Spleen (tissue), 11 donors: ENCODE measurements at regions not wholly inside any gene's neighbourhood (a gene's known extent, or its start where the extent isn't known, plus 50 kb on each side); places are given as distances from the start of the nearest gene placed in this dataset.

Source experiments
- DNase-seq: peaks from one replicate; pipeline ENCODE4 v3.0.0-alpha.2; 2020
- H3K27ac ChIP-seq, 8 donors: fragments of 200-600 bp; sonication (generic) in 7 of 8; 1 replicate in 4 of 8; 2 replicates in 4 of 8; pipeline versions ENCODE4 v1.5.0 to v1.8.0; 2016 to 2021; ENCODE audit warnings: inconsistent platforms in 4 of 8, mild to moderate bottlenecking in 4 of 8, moderate library complexity in 1 of 8
- H3K27me3 ChIP-seq, 7 donors: fragments of 200-600 bp; sonication (generic) in 6 of 7; replicated peaks in 1 of 7; 1 replicate in 4 of 7; 2 replicates in 3 of 7; pipeline versions ENCODE4 v1.5.0 to v1.8.0; 2016 to 2021; ENCODE audit warnings: inconsistent platforms in 3 of 7, mild to moderate bottlenecking in 1 of 7
- H3K36me3 ChIP-seq, 6 donors: fragments of 200-600 bp; sonication (generic) in 5 of 6; 1 replicate in 4 of 6; 2 replicates in 2 of 6; pipeline versions ENCODE4 v1.5.0 to v1.8.0; 2016 to 2021; ENCODE audit warnings: inconsistent platforms in 2 of 6
- H3K4me1 ChIP-seq, 6 donors: fragments of 200-600 bp; sonication (generic) in 5 of 6; 1 replicate in 3 of 6; 2 replicates in 3 of 6; pipeline versions ENCODE4 v1.5.0 to v1.8.0; 2016 to 2021; ENCODE audit warnings: inconsistent platforms in 3 of 6
- H3K4me3 ChIP-seq, 8 donors: fragments of 200-600 bp; sonication (generic) in 7 of 8; 1 replicate in 4 of 8; 2 replicates in 4 of 8; pipeline versions ENCODE4 v1.5.0 to v1.8.0; 2016 to 2021; ENCODE audit warnings: inconsistent platforms in 4 of 8, mild to moderate bottlenecking in 4 of 8, moderate library complexity in 2 of 8
- H3K9me3 ChIP-seq, 8 donors: fragments of 200-600 bp; sonication (generic) in 7 of 8; 1 replicate in 4 of 8; 2 replicates in 4 of 8; pipeline versions ENCODE4 v1.5.0 to v1.8.0; 2016 to 2021; ENCODE audit warnings: inconsistent platforms in 4 of 8
- CTCF ChIP-seq, 11 experiments: fragments of 200-600 bp in 7 of 11; fragments of 450-650 bp in 4 of 11; sonication (generic) in 4 of 11; IDR thresholded peaks in 8 of 11; conservative IDR thresholded peaks in 3 of 11; 1 replicate in 7 of 11; 2 replicates in 4 of 11; pipeline versions ENCODE4 v1.4.0 to v1.8.0; 2016 to 2021; ENCODE audit warnings: antibody characterized with exemption in 11 of 11, inconsistent platforms in 4 of 11, mild to moderate bottlenecking in 1 of 11
- POLR2A ChIP-seq, 3 donors: fragments of 450-650 bp; IDR thresholded peaks; one replicate each; pipeline ENCODE4 v1.5.1; 2017; ENCODE audit warnings: antibody characterized with exemption in 3 of 3, mild to moderate bottlenecking in 1 of 3
- POLR2AphosphoS5 ChIP-seq, 3 donors: sonication (generic); formaldehyde crosslinking; IDR thresholded peaks; one replicate each; pipeline ENCODE4 v1.5.1; 2017; ENCODE audit warnings: antibody characterized with exemption in 3 of 3
- WGBS, 5 donors: extraction: QIAGEN DNeasy Blood & Tissue Kit in 3 of 5; methylation state at CpG; one replicate each; pipeline versions ENCODE4 v1.1.5 to v1.1.7; 2013 to 2018; 5-methylcytosine and 5-hydroxymethylcytosine counted together
- intact Hi-C: fragments of 100-400 bp; cut with DNase I; formaldehyde crosslinking; loops from one replicate; pipeline ENCODE4 v1.15.0; 2023; ENCODE audit warnings: low total_unique reads
- donor health status: healthy with polysubstance abuse.
- donor health status: DM: no; HTN: no; CAD: no; lungs with moderate emphysema.
- donor health status: DM: no; HTN: no; CAD: no.
- donor health status: Bipolar disorder and iron deficiency.
- donor health status: healthy.
- donor health status: DM: no; HTN: no; CAD: no.
- donor health status: DM: yes; HTN: yes; CAD: no.

GRCh38 chr2:59888015-59888414 is 665.4 kb downstream of the BCL11A start:
- H3K27me3 ChIP-seq, result no peaks in the 10 kb centered on the region
- peaks cover 0 to 39% (median 10%) of the 10 kb centered on the region in 6 donors for H3K4me1 ChIP-seq
- no peak for DNase-seq
- no peak for TF ChIP-seq POLR2A (IDR thresholded peaks at IDR 0.05)
- no peak for TF ChIP-seq POLR2AphosphoS5 (IDR thresholded peaks at IDR 0.05)
- no peak for TF ChIP-seq CTCF (IDR thresholded peaks at IDR 0.05 in 8 of 11, conservative IDR thresholded peaks at IDR 0.05 in 3 of 11)
- intact Hi-C loops, result no loop called here
- H3K9me3 ChIP-seq, result no peaks in the 10 kb centered on the region
- H3K4me3 ChIP-seq, result no peak overlapping the region
- WGBS, 5 donors, result 10 to 25% (median 17%) methylated on average over 3 of the region's 3 CpGs
- H3K27ac ChIP-seq, result peak overlapping the region in 3 of 8 donors; percentile 19 to 67 (median 40)
- H3K36me3 ChIP-seq, result no peaks in the 10 kb centered on the region

- Histone ChIP-seq H3K36me3 (no peaks in the 10 kb centered on the region), H3K4me1 (peaks cover 0 to 39% (median 10%) of the 10 kb centered on the region in 6 donors), H3K27me3 (no peaks in the 10 kb centered on the region), H3K4me3 (no peak overlapping the region), H3K27ac (peak overlapping the region in 3 of 8 donors; percentile 12 to 67 (median 40)), H3K9me3 (no peaks in the 10 kb centered on the region)
- DNase-seq, result no peak
- 42 to 61% (median 50%) methylated on average over 3 of the region's 3 CpGs for WGBS, 5 donors
- intact Hi-C loops, result no loop called here
- no peak for TF ChIP-seq POLR2A (IDR thresholded peaks at IDR 0.05)
- no peak for TF ChIP-seq CTCF (IDR thresholded peaks at IDR 0.05 in 8 of 11, conservative IDR thresholded peaks at IDR 0.05 in 3 of 11)
- no peak for TF ChIP-seq POLR2AphosphoS5 (IDR thresholded peaks at IDR 0.05)
These were observed 666.1 kb downstream of the BCL11A start for GRCh38 chr2:59887366-59887765.

- H3K4me3 ChIP-seq, result no peak overlapping the region
- no peak for DNase-seq
- H3K27ac ChIP-seq, result no peak overlapping the region
- 71 to 82% (median 77%) methylated on average over 3 of the region's 3 CpGs for WGBS, 5 donors
- H3K27me3 ChIP-seq, result no peaks in the 10 kb centered on the region
- no peaks in the 10 kb centered on the region for H3K9me3 ChIP-seq
- H3K36me3 ChIP-seq, result no peaks in the 10 kb centered on the region
- intact Hi-C loops, result no loop called here
- TF ChIP-seq POLR2AphosphoS5 (IDR thresholded peaks at IDR 0.05), result no peak
- TF ChIP-seq CTCF (IDR thresholded peaks at IDR 0.05 in 8 of 11, conservative IDR thresholded peaks at IDR 0.05 in 3 of 11), result no peak
- no peak for TF ChIP-seq POLR2A (IDR thresholded peaks at IDR 0.05)
- peaks cover 0 to 39% (median 10%) of the 10 kb centered on the region in 6 donors for H3K4me1 ChIP-seq
These were observed 666.7 kb downstream of the BCL11A start for GRCh38 chr2:59886759-59887158.

- Histone ChIP-seq H3K9me3 (no peaks in the 10 kb centered on the region), H3K36me3 (no peaks in the 10 kb centered on the region), H3K27ac (no peak overlapping the region), H3K4me1 (peaks cover 0 to 39% (median 10%) of the 10 kb centered on the region in 6 donors), H3K27me3 (no peaks in the 10 kb centered on the region), H3K4me3 (no peak overlapping the region)
- 39 to 58% (median 52%) methylated on average over 6 of the region's 6 CpGs for WGBS, 5 donors
- TF ChIP-seq POLR2A (IDR thresholded peaks at IDR 0.05), result no peak
- TF ChIP-seq POLR2AphosphoS5 (IDR thresholded peaks at IDR 0.05), result no peak
- TF ChIP-seq CTCF (IDR thresholded peaks at IDR 0.05 in 8 of 11, conservative IDR thresholded peaks at IDR 0.05 in 3 of 11), result no peak
- no peak for DNase-seq
- intact Hi-C loops, result no loop called here
These were observed 667.9 kb downstream of the BCL11A start for GRCh38 chr2:59885541-59885940.
